VCaP (cell line): ENCODE measurements at regions not wholly inside any gene's neighbourhood (a gene's known extent, or its start where the extent isn't known, plus 50 kb on each side); places are given as distances from the start of the nearest gene placed in this dataset.
A peak's percentile ranks its signal among the peaks of the same experiment; 100 is the strongest.

ENCODE experiments used
- H3K27ac ChIP-seq: fragments of 450-650 bp; 2 replicates; pipeline ENCODE4 v1.5.1; 2017
- TF ChIP-seq, protein P1 (sequence below): fragments of 450-650 bp; conservative IDR thresholded peaks from 2 replicates; pipeline ENCODE4 v1.5.1; 2017; ENCODE audit warnings: mild to moderate bottlenecking, moderate library complexity

DNA sequence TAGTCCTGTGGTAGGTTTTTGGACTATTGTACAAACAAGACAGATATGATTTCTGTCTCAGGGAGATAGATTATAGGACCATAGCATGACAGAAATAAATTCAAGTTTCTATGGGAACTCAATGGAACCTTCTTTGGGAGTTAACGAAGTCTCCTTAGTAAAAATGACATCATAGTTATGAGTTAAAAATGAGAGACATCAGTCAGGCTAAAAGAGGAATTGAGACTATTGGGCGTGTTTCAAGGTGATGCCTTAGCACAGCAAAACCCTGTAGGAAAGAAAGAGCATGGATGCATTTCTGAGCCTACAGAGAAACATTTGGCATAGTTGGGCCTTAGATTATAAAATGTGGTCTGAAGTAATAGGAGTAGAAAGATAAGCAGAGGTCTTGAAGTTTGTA lies 1909.1 kb upstream of the PCDH7 start:
- TF ChIP-seq, protein P1, sequence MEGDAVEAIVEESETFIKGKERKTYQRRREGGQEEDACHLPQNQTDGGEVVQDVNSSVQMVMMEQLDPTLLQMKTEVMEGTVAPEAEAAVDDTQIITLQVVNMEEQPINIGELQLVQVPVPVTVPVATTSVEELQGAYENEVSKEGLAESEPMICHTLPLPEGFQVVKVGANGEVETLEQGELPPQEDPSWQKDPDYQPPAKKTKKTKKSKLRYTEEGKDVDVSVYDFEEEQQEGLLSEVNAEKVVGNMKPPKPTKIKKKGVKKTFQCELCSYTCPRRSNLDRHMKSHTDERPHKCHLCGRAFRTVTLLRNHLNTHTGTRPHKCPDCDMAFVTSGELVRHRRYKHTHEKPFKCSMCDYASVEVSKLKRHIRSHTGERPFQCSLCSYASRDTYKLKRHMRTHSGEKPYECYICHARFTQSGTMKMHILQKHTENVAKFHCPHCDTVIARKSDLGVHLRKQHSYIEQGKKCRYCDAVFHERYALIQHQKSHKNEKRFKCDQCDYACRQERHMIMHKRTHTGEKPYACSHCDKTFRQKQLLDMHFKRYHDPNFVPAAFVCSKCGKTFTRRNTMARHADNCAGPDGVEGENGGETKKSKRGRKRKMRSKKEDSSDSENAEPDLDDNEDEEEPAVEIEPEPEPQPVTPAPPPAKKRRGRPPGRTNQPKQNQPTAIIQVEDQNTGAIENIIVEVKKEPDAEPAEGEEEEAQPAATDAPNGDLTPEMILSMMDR = no peak

DNA sequence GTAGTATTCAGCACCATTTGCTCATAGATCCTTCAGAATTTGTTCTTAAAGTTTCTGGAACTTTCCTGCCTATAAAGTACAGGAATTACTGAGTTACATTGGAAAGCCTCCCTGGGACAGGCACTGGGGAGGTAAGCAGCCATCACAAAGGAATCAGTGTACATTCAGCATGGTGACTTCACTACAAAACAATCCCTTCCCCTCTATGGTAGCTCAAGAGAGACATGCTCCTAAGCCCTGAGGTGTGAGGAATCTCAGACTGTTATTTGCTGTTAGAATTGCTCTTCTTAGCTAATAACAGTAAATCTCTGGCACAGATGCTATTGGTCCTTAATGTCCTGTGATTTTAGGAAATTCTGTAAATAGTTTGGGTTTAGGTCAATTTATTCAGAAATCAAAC lies 1898.0 kb upstream of the PCDH7 start:
- TF ChIP-seq, protein P1 = no peak
- no peak overlapping the region for H3K27ac ChIP-seq

More for the DNA sequence above, 1909.1 kb upstream of the PCDH7 start:
- H3K27ac ChIP-seq = no peak overlapping the region

DNA sequence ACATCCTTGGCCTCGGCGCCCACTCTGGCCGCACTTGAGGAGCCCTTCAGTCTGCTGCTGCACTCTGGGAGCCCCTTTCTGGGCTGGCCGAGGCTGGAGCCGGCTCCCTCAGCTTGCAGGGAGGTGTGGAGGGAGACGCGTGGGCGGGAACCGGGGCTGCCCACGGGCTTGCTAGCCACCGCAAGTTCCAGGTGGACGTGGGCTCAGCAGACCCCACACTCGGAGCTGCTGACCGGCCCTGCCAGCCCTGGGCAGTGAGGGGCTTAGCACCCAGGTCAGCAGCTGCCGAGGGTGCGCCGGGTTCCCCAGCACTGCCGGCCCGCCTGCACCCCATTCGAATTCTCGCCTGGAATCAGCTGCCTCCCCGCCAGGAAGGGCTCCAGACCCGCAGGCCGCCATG lies 1892.3 kb upstream of the PCDH7 start:
- H3K27ac ChIP-seq = no peak overlapping the region
- TF ChIP-seq, protein P1 = no peak

DNA sequence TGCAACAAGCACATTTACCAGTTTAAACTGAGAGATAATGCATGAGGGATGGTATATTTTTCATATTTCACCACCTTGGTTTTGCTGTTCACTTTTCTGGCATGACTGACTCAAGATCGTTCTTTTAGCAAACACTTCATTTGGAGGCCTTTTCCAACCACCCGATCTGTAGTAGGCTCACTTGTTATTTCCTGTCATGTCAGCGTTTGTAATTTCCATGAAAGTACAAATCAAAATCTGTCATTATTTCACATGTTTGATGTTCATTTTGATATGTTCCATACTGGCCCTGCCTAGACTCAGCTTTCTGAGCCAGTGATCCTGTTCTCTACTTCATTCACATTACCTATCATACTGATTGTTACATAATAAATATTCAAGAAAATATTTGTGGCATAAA lies 1888.3 kb upstream of the PCDH7 start:
- H3K27ac ChIP-seq = no peak overlapping the region
- TF ChIP-seq, protein P1 = no peak

DNA sequence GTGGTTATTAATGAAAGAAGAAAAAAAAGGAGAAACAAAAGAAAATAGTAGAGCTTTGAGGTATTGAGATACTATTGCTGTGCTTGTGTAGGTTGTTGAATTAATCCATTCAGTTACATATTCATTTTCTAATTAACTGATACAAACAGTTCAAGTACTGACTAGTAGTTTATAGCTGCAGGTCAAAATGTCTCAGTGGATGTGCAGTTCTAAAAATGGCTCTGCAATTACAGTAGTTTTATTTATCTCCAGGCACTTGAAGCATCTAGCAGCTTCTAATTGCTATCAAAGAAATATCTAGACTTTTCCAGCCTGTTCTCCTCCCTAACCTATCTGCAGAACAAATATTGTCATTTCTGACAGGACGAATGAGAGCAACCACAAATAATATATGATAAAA lies 1887.7 kb upstream of the PCDH7 start:
- no peak overlapping the region for H3K27ac ChIP-seq
- TF ChIP-seq, protein P1 = no peak

DNA sequence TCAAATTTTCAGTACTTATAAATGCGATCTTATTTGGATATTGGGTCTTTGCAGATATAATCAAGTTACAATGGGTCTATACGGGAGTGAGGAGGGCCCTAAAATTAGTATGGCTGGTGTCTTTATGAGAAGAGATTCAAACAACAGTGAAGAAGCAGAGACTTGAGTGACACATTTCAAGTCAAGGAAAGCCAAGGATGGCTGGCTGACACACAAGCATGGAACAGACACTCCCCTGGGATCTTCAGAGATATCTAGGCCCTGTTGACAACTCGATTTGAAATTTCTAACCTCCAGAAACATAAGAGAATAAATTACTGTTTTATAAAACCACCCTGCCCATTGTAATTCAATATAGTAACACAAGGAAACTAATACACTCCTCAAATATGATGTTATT lies 1886.0 kb upstream of the PCDH7 start:
- H3K27ac ChIP-seq = no peak overlapping the region
- TF ChIP-seq, protein P1 = no peak

DNA sequence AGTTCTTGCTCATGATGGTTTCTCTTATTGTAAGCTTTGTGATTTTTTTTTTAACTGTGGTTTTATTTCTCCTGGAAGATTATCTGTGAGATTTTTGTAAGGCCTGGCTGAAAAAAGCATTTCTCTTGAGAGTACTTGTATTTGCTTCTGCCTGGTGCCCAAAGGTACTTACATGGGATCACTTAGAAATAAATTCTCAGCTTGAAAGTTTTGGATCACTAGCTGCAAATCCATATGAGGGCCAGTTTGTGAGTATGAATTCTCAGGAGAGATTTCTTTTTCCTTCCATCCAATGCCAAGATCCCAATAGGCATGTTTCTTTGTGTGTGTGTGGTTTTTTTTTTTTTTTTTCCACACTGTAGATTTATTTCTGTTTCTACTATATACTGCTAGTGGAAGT lies 1884.7 kb upstream of the PCDH7 start:
- TF ChIP-seq, protein P1 = no peak
- H3K27ac ChIP-seq = no peak overlapping the region

DNA sequence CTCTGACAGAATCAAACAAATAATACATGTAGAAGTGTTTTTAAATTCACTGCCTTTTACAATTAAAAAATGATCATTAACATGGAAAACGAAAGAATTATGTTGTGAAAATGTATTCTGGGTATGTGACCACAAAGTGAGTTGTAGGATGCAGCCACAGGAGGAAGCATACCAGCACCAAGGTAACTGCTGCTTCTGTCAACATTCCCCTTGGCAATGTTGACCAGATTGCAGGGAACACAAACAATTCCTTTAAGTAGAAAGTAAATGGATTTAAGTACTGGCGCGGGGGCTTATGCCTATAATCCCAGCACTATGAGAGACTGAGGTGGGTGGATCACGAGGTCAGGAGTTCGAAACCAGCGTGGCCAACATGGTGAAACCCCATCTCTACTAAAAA lies 1877.9 kb upstream of the PCDH7 start:
- TF ChIP-seq, protein P1 = 0 out of 2 replicates have a peak, but pooled peaks have one; percentile 7
- H3K27ac ChIP-seq = no peak overlapping the region
